Fibroblast of lung (primary cell): ENCODE measurements at regions not wholly inside any gene's neighbourhood (a gene's known extent, or its start where the extent isn't known, plus 50 kb on each side); places are given as distances from the start of the nearest gene placed in this dataset.

ENCODE experiments used
- CTCF ChIP-seq, 2 donors: IDR thresholded peaks in 1 of 2; conservative IDR thresholded peaks in 1 of 2; 1 replicate in 1 of 2; 2 replicates in 1 of 2; pipeline ENCODE4 v1.5.1; 2011 to 2012; ENCODE audit warnings: low read length in 2 of 2, control low read depth in 1 of 2, inconsistent platforms in 1 of 2, low read depth in 1 of 2, mild to moderate bottlenecking in 1 of 2
- EZH2 ChIP-seq: IDR thresholded peaks from 2 replicates; pipeline ENCODE4 v1.5.1; 2012; ENCODE audit warnings: low read length, control low read depth, mild to moderate bottlenecking; ENCODE audit errors: missing control alignments

- TF ChIP-seq CTCF (conservative IDR thresholded peaks at IDR 0.05 in 1 of 2, IDR thresholded peaks at IDR 0.05 in 1 of 2; ENCODE audit: low read depth in 1 of 2, low read length in 2 of 2) (no peak), EZH2 (no peak)
Measured at GRCh38 chr4:179823342-179823741, 2381.1 kb upstream of the AGA start.
